HG03095 (cell line): ENCODE measurements at regions not wholly inside any gene's neighbourhood (a gene's known extent, or its start where the extent isn't known, plus 50 kb on each side); places are given as distances from the start of the nearest gene placed in this dataset.
"Not testable (repeated sequence)": the region's sequence is repeated elsewhere in the genome, so short reads cannot be mapped to it uniquely, and the experiment has no call there.

Experiments used
- ATAC-seq: cut with Tn5 transposase; IDR thresholded peaks from one replicate; pipeline ENCODE4 v1.9.1; 2021; ENCODE audit warnings: moderate library complexity; ENCODE audit not compliant: unreplicated experiment

GRCh38 chr9:117936185-117937130 lies 232.3 kb downstream of the TLR4 start:
- no peak for ATAC-seq

- ATAC-seq: no peak
Measured at GRCh38 chr9:117938086-117938485, 233.9 kb downstream of the TLR4 start.

GRCh38 chr9:117938896-117939295 lies 234.7 kb downstream of the TLR4 start:
- ATAC-seq: no peak

GRCh38 chr9:117944750-117945149 lies 240.5 kb downstream of the TLR4 start:
- not testable (repeated sequence) for ATAC-seq

GRCh38 chr9:117945286-117945685 lies 241.1 kb downstream of the TLR4 start:
- ATAC-seq: no peak

- no peak for ATAC-seq
Measured at GRCh38 chr9:117951127-117951526, 246.9 kb downstream of the TLR4 start.

GRCh38 chr9:117952581-117952980 lies 248.4 kb downstream of the TLR4 start:
- ATAC-seq: no peak

GRCh38 chr9:117957267-117957666 lies 253.1 kb downstream of the TLR4 start:
- ATAC-seq: no peak

GRCh38 chr9:117958726-117959125 lies 254.5 kb downstream of the TLR4 start:
- ATAC-seq: no peak

GRCh38 chr9:117963493-117964090 lies 259.4 kb downstream of the TLR4 start:
- ATAC-seq: no peak

GRCh38 chr9:117970276-117971050 lies 266.3 kb downstream of the TLR4 start:
- ATAC-seq: no peak

- no peak for ATAC-seq
Measured at GRCh38 chr9:117974108-117974507, 269.9 kb downstream of the TLR4 start.

GRCh38 chr9:117979914-117980313 lies 275.7 kb downstream of the TLR4 start:
- ATAC-seq: no peak

- no peak for ATAC-seq
Measured at GRCh38 chr9:117987945-117988344, 283.7 kb downstream of the TLR4 start.

- ATAC-seq: no peak
Measured at GRCh38 chr9:117992006-117992405, 287.8 kb downstream of the TLR4 start.

GRCh38 chr9:118000581-118000980 lies 296.4 kb downstream of the TLR4 start:
- no peak for ATAC-seq

GRCh38 chr9:118003240-118003639 lies 299.0 kb downstream of the TLR4 start:
- no peak for ATAC-seq

- ATAC-seq: no peak
Measured at GRCh38 chr9:118008246-118008645, 304.0 kb downstream of the TLR4 start.

- ATAC-seq: no peak
Measured at GRCh38 chr9:118009614-118010013, 305.4 kb downstream of the TLR4 start.

GRCh38 chr9:118017607-118018122 lies 313.5 kb downstream of the TLR4 start:
- ATAC-seq: no peak

- no peak for ATAC-seq
Measured at GRCh38 chr9:118023644-118024043, 319.4 kb downstream of the TLR4 start.
